SK-N-SH (cell line): ENCODE measurements at regions not wholly inside any gene's neighbourhood (a gene's known extent, or its start where the extent isn't known, plus 50 kb on each side); places are given as distances from the start of the nearest gene placed in this dataset.

ENCODE experiments used
- CTCF ChIA-PET: fragments of 300-600, 350-600 bp; formaldehyde crosslinking; extraction: SDS; loops from one replicate; lab custom pipeline; 2021; lab: Yijun Ruan, JAX
- POLR2A ChIA-PET: fragments of 350-600 bp; sonication (Branson Sonifier 250); formaldehyde crosslinking; extraction: SDS; loops from one replicate; lab custom pipeline; 2020; ENCODE audit warnings: antibody characterized with exemption, inconsistent platforms; lab: Yijun Ruan, JAX
- DNase-seq: peaks from one replicate; pipeline ENCODE4 v3.0.0; 2012
- H2AFZ ChIP-seq: fragments of 200-600 bp; sonication (generic); 2 replicates; pipeline ENCODE4 v1.8.1; 2016; ENCODE audit warnings: antibody characterized with exemption, mild to moderate bottlenecking, low read depth
- H3F3A ChIP-seq: fragments of 200-600 bp; sonication (generic); replicated peaks from 2 replicates; pipeline ENCODE3; 2016; ENCODE audit warnings: antibody characterized with exemption, mild to moderate bottlenecking; ENCODE audit not compliant: insufficient read depth
- H3K27ac ChIP-seq, 2 experiments: fragments of 200-500 bp in 1 of 2; fragments of 200-600 bp in 1 of 2; sonication (Bioruptor generic) in 1 of 2; sonication (generic), shearing (Covaris generic) in 1 of 2; 2 replicates each; pipeline versions ENCODE4 v1.5.1 to v1.6.1; 2014 to 2016; ENCODE audit warnings: low read depth in 2 of 2, inconsistent platforms in 1 of 2, low read length in 1 of 2, mild to moderate bottlenecking in 1 of 2, mixed read lengths in 1 of 2
- H3K27me3 ChIP-seq: fragments of 200-600 bp; sonication (generic), shearing (Covaris generic); 2 replicates; pipeline ENCODE4 v1.6.1; 2016; ENCODE audit warnings: mixed run types; ENCODE audit not compliant: insufficient read depth
- H3K36me3 ChIP-seq, 2 experiments: fragments of 200-500 bp in 1 of 2; fragments of 200-600 bp in 1 of 2; sonication (Bioruptor generic) in 1 of 2; sonication (generic) in 1 of 2; replicated peaks in 1 of 2; 2 replicates each; pipeline versions ENCODE3 to v1.5.1; 2014 to 2016; ENCODE audit warnings: low read length in 1 of 2, mild to moderate bottlenecking in 1 of 2; ENCODE audit not compliant: insufficient read depth in 2 of 2, control insufficient read depth in 1 of 2
- H3K4me1 ChIP-seq, 2 experiments: fragments of 200-500 bp in 1 of 2; fragments of 200-600 bp in 1 of 2; sonication (Bioruptor generic) in 1 of 2; sonication (generic), shearing (Covaris generic) in 1 of 2; 2 replicates each; pipeline versions ENCODE4 v1.5.1 to v1.6.1; 2014 to 2016; ENCODE audit warnings: low read depth in 1 of 2, low read length in 1 of 2, mixed run types in 1 of 2; ENCODE audit not compliant: insufficient read depth in 2 of 2, control insufficient read depth in 1 of 2
- H3K4me2 ChIP-seq: fragments of 200-600 bp; sonication (generic), shearing (Covaris generic); 2 replicates; pipeline ENCODE4 v1.6.1; 2017; ENCODE audit warnings: mixed run types
- H3K4me3 ChIP-seq, 2 experiments: fragments of 200-500 bp in 1 of 2; fragments of 200-600 bp in 1 of 2; sonication (Bioruptor generic) in 1 of 2; sonication (generic), shearing (Covaris generic) in 1 of 2; 2 replicates each; pipeline versions ENCODE4 v1.5.1 to v1.8.1; 2014 to 2016; ENCODE audit warnings: low read depth in 2 of 2, inconsistent platforms in 1 of 2, low read length in 1 of 2, mild to moderate bottlenecking in 1 of 2, mixed read lengths in 1 of 2, moderate library complexity in 1 of 2
- H3K79me2 ChIP-seq: fragments of 200-600 bp; sonication (generic); 2 replicates; pipeline ENCODE4 v1.8.1; 2017; ENCODE audit warnings: mild to moderate bottlenecking; ENCODE audit not compliant: insufficient read depth
- H3K9ac ChIP-seq: fragments of 200-600 bp; sonication (generic); 2 replicates; pipeline ENCODE4 v1.6.1; 2017; ENCODE audit warnings: mixed run types
- H3K9me2 ChIP-seq: fragments of 200-600 bp; sonication (generic); 2 replicates; pipeline ENCODE4 v1.6.1; 2017; ENCODE audit warnings: mixed run types
- H3K9me3 ChIP-seq: fragments of 200-600 bp; sonication (generic); 2 replicates; pipeline ENCODE4 v1.6.1; 2017; ENCODE audit warnings: mixed run types, mild to moderate bottlenecking, moderate library complexity
- H4K20me1 ChIP-seq: fragments of 200-600 bp; sonication (generic); 2 replicates; pipeline ENCODE4 v1.6.1; 2017; ENCODE audit warnings: mild to moderate bottlenecking, mixed run types; ENCODE audit not compliant: insufficient read depth
- CHD2 ChIP-seq: fragments of 150-350 bp; IDR thresholded peaks from 2 replicates; pipeline ENCODE4 v1.6.1; 2018; ENCODE audit warnings: low read length; ENCODE audit not compliant: partially characterized antibody
- EP300 ChIP-seq, 2 experiments: IDR thresholded peaks; 2 replicates each; pipeline versions ENCODE4 v1.4.0 to v1.6.1; 2012; ENCODE audit warnings: borderline replicate concordance in 1 of 2, low read depth in 1 of 2, low read length in 1 of 2
- FOXJ3 ChIP-seq: sonication (generic); formaldehyde crosslinking; IDR thresholded peaks from 2 replicates; pipeline ENCODE4 v1.5.1; 2020; ENCODE audit warnings: mild to moderate bottlenecking, missing genetic modification reagents
- FOXM1 ChIP-seq: IDR thresholded peaks from 2 replicates; pipeline ENCODE4 v1.4.0; 2012; ENCODE audit warnings: low read depth, mild to moderate bottlenecking
- JUND ChIP-seq: IDR thresholded peaks from 2 replicates; pipeline ENCODE4 v1.4.0; 2012
- MXI1 ChIP-seq: IDR thresholded peaks from 2 replicates; pipeline ENCODE4 v1.6.1; 2012; ENCODE audit warnings: mild to moderate bottlenecking, low read depth, low read length, improper control_type of control experiment
- NFIC ChIP-seq: IDR thresholded peaks from 2 replicates; pipeline ENCODE4 v1.4.0; 2012; ENCODE audit warnings: borderline replicate concordance
- NRF1 ChIP-seq: IDR thresholded peaks from 2 replicates; pipeline ENCODE4 v1.6.1; 2012; ENCODE audit warnings: low read depth, mild to moderate bottlenecking, low read length
- RAD21 ChIP-seq: IDR thresholded peaks from 2 replicates; pipeline ENCODE4 v1.6.1; 2012; ENCODE audit warnings: mild to moderate bottlenecking, low read length
- RCOR1 ChIP-seq: fragments of 150-350 bp; IDR thresholded peaks from 2 replicates; pipeline ENCODE4 v1.6.1; 2017; ENCODE audit warnings: antibody characterized with exemption, low read length
- SIN3A ChIP-seq: IDR thresholded peaks from 2 replicates; pipeline ENCODE4 v1.6.1; 2012; ENCODE audit warnings: low read depth, mild to moderate bottlenecking, low read length, moderate library complexity, borderline replicate concordance
- SMC3 ChIP-seq: IDR thresholded peaks from 2 replicates; pipeline ENCODE4 v1.6.1; 2012; ENCODE audit warnings: low read depth, low read length, improper control_type of control experiment
- TAF1 ChIP-seq: IDR thresholded peaks from 2 replicates; pipeline ENCODE4 v1.6.1; 2012; ENCODE audit warnings: low read depth, mild to moderate bottlenecking, low read length, moderate library complexity, borderline replicate concordance
- TCF12 ChIP-seq: IDR thresholded peaks from 2 replicates; pipeline ENCODE4 v1.4.0; 2012
- whole genome bisulfite sequencing: methylation state at CpG from one replicate; pipeline ENCODE4 v1.1.6; 2017; ENCODE audit warnings: low lambda C conversion rate; 5-methylcytosine and 5-hydroxymethylcytosine counted together
- TF ChIP-seq, protein P1 (sequence below): IDR thresholded peaks from 2 replicates; pipeline ENCODE4 v1.4.0; 2012; ENCODE audit warnings: low read depth, borderline replicate concordance
- TF ChIP-seq, protein P2 (sequence below): fragments of 200-600 bp; sonication (generic); IDR thresholded peaks from 2 replicates; pipeline ENCODE4 v1.6.1; 2017; ENCODE audit warnings: antibody characterized with exemption, mild to moderate bottlenecking, moderate library complexity
- TF ChIP-seq, protein P3 (sequence below): fragments of 150-350 bp; IDR thresholded peaks from 2 replicates; pipeline ENCODE4 v1.6.1; 2016; ENCODE audit warnings: mild to moderate bottlenecking, low read depth, low read length
- TF ChIP-seq, protein P4 (sequence below): IDR thresholded peaks from 2 replicates; pipeline ENCODE4 v1.4.0; 2012; ENCODE audit warnings: low read depth

DNA sequence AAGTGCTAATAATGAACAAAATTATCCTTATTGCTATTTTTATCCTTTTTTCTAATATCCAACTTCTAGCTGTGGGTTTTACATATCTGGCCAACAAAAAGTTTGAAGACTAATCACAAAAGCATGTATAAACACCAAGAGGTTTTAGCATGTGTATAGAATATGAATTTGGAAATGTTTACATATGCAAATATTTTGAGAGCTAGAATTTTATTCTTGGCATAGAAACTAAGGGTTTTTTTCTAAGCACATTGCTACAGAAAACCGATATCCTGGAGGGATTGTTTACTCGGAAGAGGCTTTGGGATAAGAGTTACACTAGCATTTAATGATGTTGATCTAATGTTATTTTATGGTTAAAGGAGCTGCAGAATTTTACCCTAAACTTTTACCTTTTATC, 392.1 kb downstream of the EFNB2 start:
- TF ChIP-seq TAF1 = no peak
- no peaks in the 10 kb centered on the region for H3K79me2 ChIP-seq
- H3K4me1 ChIP-seq = no peaks in the 10 kb centered on the region
- no peak for DNase-seq
- WGBS = 90% methylated on average over 2 of the region's 2 CpGs
- no peaks in the 10 kb centered on the region for H3K27me3 ChIP-seq
- H3K4me2 ChIP-seq = no peak overlapping the region
- ChIA-PET POLR2A (no interaction called here), CTCF (interaction anchor here (0.8 to 1.3 kb wide), 2 partner anchors 12 to 393 kb away, joined by 3 to 4 read pairs; no protein-coding TSS in a partner anchor)
- H3K36me3 ChIP-seq = no peaks in the 10 kb centered on the region
- H3K27ac ChIP-seq = no peak overlapping the region
- H3F3A ChIP-seq = no peaks in the 10 kb centered on the region
- H3K9me3 ChIP-seq = no peaks in the 10 kb centered on the region
- no peak overlapping the region for H3K9ac ChIP-seq
- no peak overlapping the region for H2AFZ ChIP-seq
- H3K4me3 ChIP-seq = no peak overlapping the region
- no peaks in the 10 kb centered on the region for H3K9me2 ChIP-seq
- H4K20me1 ChIP-seq = no peaks in the 10 kb centered on the region

DNA sequence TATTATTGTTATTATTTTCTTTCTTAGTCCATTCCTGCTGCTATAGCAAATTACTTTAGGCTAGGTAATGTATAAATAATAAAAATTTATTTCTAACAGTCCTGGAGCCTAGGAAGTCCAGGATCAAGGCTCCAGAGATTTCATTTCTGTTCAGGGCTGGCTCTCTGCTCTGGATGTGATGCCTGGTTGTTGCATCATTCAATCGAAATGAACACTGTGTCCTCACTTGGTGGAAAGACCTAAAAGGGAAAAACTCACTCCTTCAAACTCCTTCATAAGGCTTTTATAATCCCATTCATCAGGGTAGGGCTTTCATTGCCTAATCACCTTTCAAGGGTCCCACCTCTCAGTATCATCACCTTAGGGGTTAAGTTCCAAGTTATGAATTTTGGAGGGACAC, 395.0 kb downstream of the EFNB2 start:
- H3K4me3 ChIP-seq = no peak overlapping the region
- no peaks in the 10 kb centered on the region for H3F3A ChIP-seq
- H3K36me3 ChIP-seq = no peaks in the 10 kb centered on the region
- H3K27me3 ChIP-seq = no peaks in the 10 kb centered on the region
- no peaks in the 10 kb centered on the region for H3K9me2 ChIP-seq
- no peaks in the 10 kb centered on the region for H4K20me1 ChIP-seq
- no peak overlapping the region for H3K9ac ChIP-seq
- no peaks in the 10 kb centered on the region for H3K79me2 ChIP-seq
- no peak overlapping the region for H3K4me2 ChIP-seq
- DNase-seq = no peak
- H3K9me3 ChIP-seq = no peaks in the 10 kb centered on the region
- H2AFZ ChIP-seq = no peak overlapping the region
- no peak overlapping the region for H3K27ac ChIP-seq
- 36% methylated on average over 1 of the region's 1 CpG for WGBS
- POLR2A ChIA-PET = no interaction called here
- H3K4me1 ChIP-seq = no peaks in the 10 kb centered on the region
- TF ChIP-seq TCF12 (no peak), RAD21 (no peak)
- TF ChIP-seq, all 33 proteins: peak for 0
- CTCF ChIA-PET = no interaction called here

DNA sequence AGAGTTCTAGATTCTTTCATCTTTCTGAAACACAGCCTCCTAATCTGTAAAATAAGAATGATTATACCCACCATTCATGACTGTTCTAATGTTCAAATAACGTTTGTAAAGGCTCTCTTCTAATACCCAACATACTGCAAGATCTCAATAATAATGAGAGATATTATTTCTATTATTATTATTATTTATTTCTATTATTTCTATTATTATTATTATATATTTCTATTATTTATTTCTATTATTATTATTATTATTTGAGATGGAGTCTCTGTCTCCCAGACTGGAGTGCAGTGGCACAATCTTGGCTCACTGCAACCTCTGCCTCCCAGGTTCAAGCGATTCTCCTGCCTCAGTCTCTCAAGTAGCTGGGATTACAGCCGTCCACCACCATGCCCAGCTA, 395.5 kb downstream of the EFNB2 start:
- H3K4me1 ChIP-seq = no peaks in the 10 kb centered on the region

More for the DNA sequence above, 395.5 kb downstream of the EFNB2 start:
- Histone ChIP-seq H2AFZ (no peak overlapping the region), H3K9me2 (no peaks in the 10 kb centered on the region), H3K36me3 (no peaks in the 10 kb centered on the region), H3K79me2 (no peaks in the 10 kb centered on the region)
- DNase-seq = no peak
- CTCF ChIA-PET = no interaction called here
- TF ChIP-seq TAF1 = no peak
- no peak for TF ChIP-seq NRF1
- no peak for TF ChIP-seq MXI1
- no peak for TF ChIP-seq NFIC
- TF ChIP-seq, protein P1, sequence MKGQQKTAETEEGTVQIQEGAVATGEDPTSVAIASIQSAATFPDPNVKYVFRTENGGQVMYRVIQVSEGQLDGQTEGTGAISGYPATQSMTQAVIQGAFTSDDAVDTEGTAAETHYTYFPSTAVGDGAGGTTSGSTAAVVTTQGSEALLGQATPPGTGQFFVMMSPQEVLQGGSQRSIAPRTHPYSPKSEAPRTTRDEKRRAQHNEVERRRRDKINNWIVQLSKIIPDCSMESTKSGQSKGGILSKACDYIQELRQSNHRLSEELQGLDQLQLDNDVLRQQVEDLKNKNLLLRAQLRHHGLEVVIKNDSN = no peak
- no peak for TF ChIP-seq SIN3A
- TF ChIP-seq FOXM1 = no peak
- TF ChIP-seq, protein P2, sequence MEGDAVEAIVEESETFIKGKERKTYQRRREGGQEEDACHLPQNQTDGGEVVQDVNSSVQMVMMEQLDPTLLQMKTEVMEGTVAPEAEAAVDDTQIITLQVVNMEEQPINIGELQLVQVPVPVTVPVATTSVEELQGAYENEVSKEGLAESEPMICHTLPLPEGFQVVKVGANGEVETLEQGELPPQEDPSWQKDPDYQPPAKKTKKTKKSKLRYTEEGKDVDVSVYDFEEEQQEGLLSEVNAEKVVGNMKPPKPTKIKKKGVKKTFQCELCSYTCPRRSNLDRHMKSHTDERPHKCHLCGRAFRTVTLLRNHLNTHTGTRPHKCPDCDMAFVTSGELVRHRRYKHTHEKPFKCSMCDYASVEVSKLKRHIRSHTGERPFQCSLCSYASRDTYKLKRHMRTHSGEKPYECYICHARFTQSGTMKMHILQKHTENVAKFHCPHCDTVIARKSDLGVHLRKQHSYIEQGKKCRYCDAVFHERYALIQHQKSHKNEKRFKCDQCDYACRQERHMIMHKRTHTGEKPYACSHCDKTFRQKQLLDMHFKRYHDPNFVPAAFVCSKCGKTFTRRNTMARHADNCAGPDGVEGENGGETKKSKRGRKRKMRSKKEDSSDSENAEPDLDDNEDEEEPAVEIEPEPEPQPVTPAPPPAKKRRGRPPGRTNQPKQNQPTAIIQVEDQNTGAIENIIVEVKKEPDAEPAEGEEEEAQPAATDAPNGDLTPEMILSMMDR = no peak
- TF ChIP-seq RCOR1 = no peak
- TF ChIP-seq SMC3 = no peak
- no peak for TF ChIP-seq CHD2
- TF ChIP-seq EP300 (IDR thresholded peaks at IDR 0.05; ENCODE audit: borderline replicate concordance in 1 of 2, low read depth in 1 of 2, low read length in 1 of 2) = no peak
- TF ChIP-seq JUND = no peak
- TF ChIP-seq, protein P3, sequence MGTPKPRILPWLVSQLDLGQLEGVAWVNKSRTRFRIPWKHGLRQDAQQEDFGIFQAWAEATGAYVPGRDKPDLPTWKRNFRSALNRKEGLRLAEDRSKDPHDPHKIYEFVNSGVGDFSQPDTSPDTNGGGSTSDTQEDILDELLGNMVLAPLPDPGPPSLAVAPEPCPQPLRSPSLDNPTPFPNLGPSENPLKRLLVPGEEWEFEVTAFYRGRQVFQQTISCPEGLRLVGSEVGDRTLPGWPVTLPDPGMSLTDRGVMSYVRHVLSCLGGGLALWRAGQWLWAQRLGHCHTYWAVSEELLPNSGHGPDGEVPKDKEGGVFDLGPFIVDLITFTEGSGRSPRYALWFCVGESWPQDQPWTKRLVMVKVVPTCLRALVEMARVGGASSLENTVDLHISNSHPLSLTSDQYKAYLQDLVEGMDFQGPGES = no peak
- no peak for TF ChIP-seq FOXJ3
- TF ChIP-seq, protein P4, sequence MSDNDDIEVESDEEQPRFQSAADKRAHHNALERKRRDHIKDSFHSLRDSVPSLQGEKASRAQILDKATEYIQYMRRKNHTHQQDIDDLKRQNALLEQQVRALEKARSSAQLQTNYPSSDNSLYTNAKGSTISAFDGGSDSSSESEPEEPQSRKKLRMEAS = no peak
- TF ChIP-seq, all 33 proteins: peak for 0
- Histone ChIP-seq H3K27ac (no peak overlapping the region), H3K27me3 (no peaks in the 10 kb centered on the region), H4K20me1 (no peaks in the 10 kb centered on the region), H3F3A (no peaks in the 10 kb centered on the region), H3K9me3 (no peaks in the 10 kb centered on the region), H3K4me2 (no peak overlapping the region), H3K9ac (no peak overlapping the region), H3K4me3 (no peak overlapping the region)
- POLR2A ChIA-PET = no interaction called here
- 78% methylated on average over 3 of the region's 3 CpGs for WGBS
